ENCODE measurements at regions not wholly inside any gene's neighbourhood (a gene's known extent, or its start where the extent isn't known, plus 50 kb on each side); places are given as distances from the start of the nearest gene placed in this dataset.

- TF ChIP-seq, protein P1, sequence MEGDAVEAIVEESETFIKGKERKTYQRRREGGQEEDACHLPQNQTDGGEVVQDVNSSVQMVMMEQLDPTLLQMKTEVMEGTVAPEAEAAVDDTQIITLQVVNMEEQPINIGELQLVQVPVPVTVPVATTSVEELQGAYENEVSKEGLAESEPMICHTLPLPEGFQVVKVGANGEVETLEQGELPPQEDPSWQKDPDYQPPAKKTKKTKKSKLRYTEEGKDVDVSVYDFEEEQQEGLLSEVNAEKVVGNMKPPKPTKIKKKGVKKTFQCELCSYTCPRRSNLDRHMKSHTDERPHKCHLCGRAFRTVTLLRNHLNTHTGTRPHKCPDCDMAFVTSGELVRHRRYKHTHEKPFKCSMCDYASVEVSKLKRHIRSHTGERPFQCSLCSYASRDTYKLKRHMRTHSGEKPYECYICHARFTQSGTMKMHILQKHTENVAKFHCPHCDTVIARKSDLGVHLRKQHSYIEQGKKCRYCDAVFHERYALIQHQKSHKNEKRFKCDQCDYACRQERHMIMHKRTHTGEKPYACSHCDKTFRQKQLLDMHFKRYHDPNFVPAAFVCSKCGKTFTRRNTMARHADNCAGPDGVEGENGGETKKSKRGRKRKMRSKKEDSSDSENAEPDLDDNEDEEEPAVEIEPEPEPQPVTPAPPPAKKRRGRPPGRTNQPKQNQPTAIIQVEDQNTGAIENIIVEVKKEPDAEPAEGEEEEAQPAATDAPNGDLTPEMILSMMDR (IDR thresholded peaks at IDR 0.05), result no peak
- no peak for TF ChIP-seq POLR2A (IDR thresholded peaks at IDR 0.05)
- TF ChIP-seq POLR2AphosphoS5 (IDR thresholded peaks at IDR 0.05; ENCODE audit: insufficient read depth in 1 of 2, low read depth in 1 of 2), result no peak
Observed at GRCh38 chr11:11032066-11032465, 174.2 kb upstream of the ZBED5 start.

Measured in vagina (tissue), 2 donors.